ENCODE measurements at regions not wholly inside any gene's neighbourhood (a gene's known extent, or its start where the extent isn't known, plus 50 kb on each side); places are given as distances from the start of the nearest gene placed in this dataset.

DNA sequence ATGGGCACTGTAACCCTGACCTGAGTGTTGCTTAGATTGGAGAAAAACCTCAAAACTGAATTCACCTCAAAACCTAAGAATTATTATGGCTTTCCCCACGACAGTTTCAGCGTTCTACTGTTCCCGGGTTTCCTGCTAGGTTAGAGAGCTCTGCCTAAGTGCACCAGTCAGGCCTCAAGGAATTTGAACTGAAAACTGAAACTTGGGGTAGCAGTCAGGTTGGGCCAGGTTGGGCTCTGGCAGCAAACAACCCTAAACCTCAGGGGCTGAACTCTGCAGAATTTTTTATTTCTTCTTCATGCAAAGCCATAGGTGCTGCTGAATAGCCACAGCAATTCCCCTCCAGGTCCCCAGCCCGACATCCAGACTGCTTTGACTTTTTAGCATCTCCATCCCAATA lies 437.0 kb upstream of the PROX1 start:
- H3K27me3 ChIP-seq (ENCODE audit: insufficient read depth, low read depth) = no peaks in the 10 kb centered on the region
- H3K27ac ChIP-seq = no peak overlapping the region
- no peaks in the 10 kb centered on the region for H3K4me1 ChIP-seq (ENCODE audit: low read depth, poor library complexity, severe bottlenecking)
- H3K36me3 ChIP-seq (ENCODE audit: insufficient read depth) = no peaks in the 10 kb centered on the region
- H3K4me2 ChIP-seq = no peak overlapping the region
- no peak overlapping the region for H2AFZ ChIP-seq (ENCODE audit: low read depth)
- no peak overlapping the region for H3K9ac ChIP-seq
- H3K79me2 ChIP-seq (ENCODE audit: insufficient read depth, low read depth) = no peaks in the 10 kb centered on the region
- TF ChIP-seq, protein P1, sequence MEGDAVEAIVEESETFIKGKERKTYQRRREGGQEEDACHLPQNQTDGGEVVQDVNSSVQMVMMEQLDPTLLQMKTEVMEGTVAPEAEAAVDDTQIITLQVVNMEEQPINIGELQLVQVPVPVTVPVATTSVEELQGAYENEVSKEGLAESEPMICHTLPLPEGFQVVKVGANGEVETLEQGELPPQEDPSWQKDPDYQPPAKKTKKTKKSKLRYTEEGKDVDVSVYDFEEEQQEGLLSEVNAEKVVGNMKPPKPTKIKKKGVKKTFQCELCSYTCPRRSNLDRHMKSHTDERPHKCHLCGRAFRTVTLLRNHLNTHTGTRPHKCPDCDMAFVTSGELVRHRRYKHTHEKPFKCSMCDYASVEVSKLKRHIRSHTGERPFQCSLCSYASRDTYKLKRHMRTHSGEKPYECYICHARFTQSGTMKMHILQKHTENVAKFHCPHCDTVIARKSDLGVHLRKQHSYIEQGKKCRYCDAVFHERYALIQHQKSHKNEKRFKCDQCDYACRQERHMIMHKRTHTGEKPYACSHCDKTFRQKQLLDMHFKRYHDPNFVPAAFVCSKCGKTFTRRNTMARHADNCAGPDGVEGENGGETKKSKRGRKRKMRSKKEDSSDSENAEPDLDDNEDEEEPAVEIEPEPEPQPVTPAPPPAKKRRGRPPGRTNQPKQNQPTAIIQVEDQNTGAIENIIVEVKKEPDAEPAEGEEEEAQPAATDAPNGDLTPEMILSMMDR (conservative IDR thresholded peaks at IDR 0.05; ENCODE audit: low read depth, low read length) = no peak
- no peaks in the 10 kb centered on the region for H4K20me1 ChIP-seq (ENCODE audit: insufficient read depth)
- H3K4me3 ChIP-seq (IDR thresholded peaks at IDR 0.05; ENCODE audit: insufficient read depth, low read depth, low read length) = no peak overlapping the region

GRCh38 chr1:213552045-213552444 lies 435.7 kb upstream of the PROX1 start:
- H3K4me3 ChIP-seq (IDR thresholded peaks at IDR 0.05; ENCODE audit: insufficient read depth, low read depth, low read length) = no peak overlapping the region
- no peak overlapping the region for H3K27ac ChIP-seq
- H3K27me3 ChIP-seq (ENCODE audit: insufficient read depth, low read depth) = no peaks in the 10 kb centered on the region
- TF ChIP-seq, protein P1 (conservative IDR thresholded peaks at IDR 0.05; ENCODE audit: low read depth, low read length) = no peak
- no peak overlapping the region for H3K9ac ChIP-seq
- H4K20me1 ChIP-seq (ENCODE audit: insufficient read depth) = no peaks in the 10 kb centered on the region
- no peak overlapping the region for H3K4me2 ChIP-seq
- H3K36me3 ChIP-seq (ENCODE audit: insufficient read depth) = no peaks in the 10 kb centered on the region
- no peak overlapping the region for H2AFZ ChIP-seq (ENCODE audit: low read depth)
- H3K4me1 ChIP-seq (ENCODE audit: low read depth, poor library complexity, severe bottlenecking) = no peaks in the 10 kb centered on the region
- no peaks in the 10 kb centered on the region for H3K79me2 ChIP-seq (ENCODE audit: insufficient read depth, low read depth)

DNA sequence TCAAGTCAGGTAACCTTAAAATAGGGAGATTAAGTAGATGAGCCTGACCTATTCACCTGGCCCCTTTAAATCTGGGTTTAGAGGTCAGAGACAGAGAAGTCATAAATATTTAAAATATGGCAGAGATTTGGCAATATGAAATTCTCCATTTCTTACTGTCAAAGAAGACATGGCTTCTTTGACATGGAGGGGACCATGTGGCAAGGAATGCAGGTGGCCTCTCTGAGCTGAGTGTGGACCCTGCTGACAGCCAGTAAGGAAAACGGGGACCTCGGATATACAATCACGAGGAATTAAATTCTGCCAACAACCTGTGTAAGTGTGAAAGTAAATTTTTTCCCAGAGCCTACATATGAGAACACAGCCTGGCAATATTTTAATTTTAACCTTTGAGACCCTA lies 427.5 kb upstream of the PROX1 start:
- H3K9ac ChIP-seq = no peak overlapping the region
- H2AFZ ChIP-seq (ENCODE audit: low read depth) = no peak overlapping the region
- no peaks in the 10 kb centered on the region for H4K20me1 ChIP-seq (ENCODE audit: insufficient read depth)
- no peak overlapping the region for H3K4me3 ChIP-seq (IDR thresholded peaks at IDR 0.05; ENCODE audit: insufficient read depth, low read depth, low read length)
- TF ChIP-seq, protein P1 (conservative IDR thresholded peaks at IDR 0.05; ENCODE audit: low read depth, low read length) = no peak
- H3K27me3 ChIP-seq (ENCODE audit: insufficient read depth, low read depth) = no peaks in the 10 kb centered on the region
- H3K79me2 ChIP-seq (ENCODE audit: insufficient read depth, low read depth) = no peaks in the 10 kb centered on the region
- H3K27ac ChIP-seq = no peak overlapping the region
- H3K36me3 ChIP-seq (ENCODE audit: insufficient read depth) = no peaks in the 10 kb centered on the region
- H3K4me1 ChIP-seq (ENCODE audit: low read depth, poor library complexity, severe bottlenecking) = no peaks in the 10 kb centered on the region
- no peak overlapping the region for H3K4me2 ChIP-seq

DNA sequence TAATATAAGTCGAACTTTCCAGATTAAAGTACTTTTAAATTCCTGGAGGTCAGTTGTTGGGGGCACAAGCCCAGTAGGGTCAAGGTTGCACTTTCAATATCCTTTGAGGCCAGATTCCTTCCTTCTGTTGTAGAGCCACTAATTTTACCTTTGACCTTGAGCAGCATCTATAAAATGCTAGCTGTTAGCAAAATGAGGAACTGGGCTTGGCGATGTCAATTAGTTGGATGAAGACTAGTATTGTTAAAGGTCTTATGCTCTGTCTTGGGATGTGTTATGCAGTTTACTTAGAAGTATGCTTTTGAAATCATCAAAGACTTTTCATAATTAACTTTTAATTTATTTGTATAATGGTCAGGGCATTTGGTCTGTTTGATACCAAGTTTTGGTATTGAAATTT lies 425.9 kb upstream of the PROX1 start:
- H3K27me3 ChIP-seq (ENCODE audit: insufficient read depth, low read depth) = no peaks in the 10 kb centered on the region
- TF ChIP-seq, protein P1 (conservative IDR thresholded peaks at IDR 0.05; ENCODE audit: low read depth, low read length) = no peak
- no peak overlapping the region for H2AFZ ChIP-seq (ENCODE audit: low read depth)
- H3K36me3 ChIP-seq (ENCODE audit: insufficient read depth) = no peaks in the 10 kb centered on the region
- no peak overlapping the region for H3K4me3 ChIP-seq (IDR thresholded peaks at IDR 0.05; ENCODE audit: insufficient read depth, low read depth, low read length)
- H3K27ac ChIP-seq = no peak overlapping the region
- no peaks in the 10 kb centered on the region for H4K20me1 ChIP-seq (ENCODE audit: insufficient read depth)
- H3K9ac ChIP-seq = no peak overlapping the region
- no peak overlapping the region for H3K4me2 ChIP-seq
- no peaks in the 10 kb centered on the region for H3K79me2 ChIP-seq (ENCODE audit: insufficient read depth, low read depth)
- no peaks in the 10 kb centered on the region for H3K4me1 ChIP-seq (ENCODE audit: low read depth, poor library complexity, severe bottlenecking)

Measured in KMS-11 (cell line).